ENCODE measurements at regions not wholly inside any gene's neighbourhood (a gene's known extent, or its start where the extent isn't known, plus 50 kb on each side); places are given as distances from the start of the nearest gene placed in this dataset.

GRCh38 chr5:15391704-15392397 lies 108.1 kb upstream of the FBXL7 start:
- TF ChIP-seq CTCF (IDR thresholded peaks at IDR 0.05): no peak

GRCh38 chr5:15388866-15389265 lies 111.1 kb upstream of the FBXL7 start:
- no peak for TF ChIP-seq CTCF (IDR thresholded peaks at IDR 0.05)

- TF ChIP-seq CTCF (IDR thresholded peaks at IDR 0.05): no peak
These were observed 112.0 kb upstream of the FBXL7 start for GRCh38 chr5:15387931-15388524.

GRCh38 chr5:15386122-15386521 lies 113.9 kb upstream of the FBXL7 start:
- TF ChIP-seq CTCF (IDR thresholded peaks at IDR 0.05): no peak

- TF ChIP-seq CTCF (IDR thresholded peaks at IDR 0.05): no peak
These were observed 114.4 kb upstream of the FBXL7 start for GRCh38 chr5:15385553-15385952.

GRCh38 chr5:15385037-15385436 lies 114.9 kb upstream of the FBXL7 start:
- no peak for TF ChIP-seq CTCF (IDR thresholded peaks at IDR 0.05)

GRCh38 chr5:15384581-15384980 lies 115.4 kb upstream of the FBXL7 start:
- no peak for TF ChIP-seq CTCF (IDR thresholded peaks at IDR 0.05)

All from LNCAP (cell line).